T-helper 9 cell (primary cell): ENCODE measurements at regions not wholly inside any gene's neighbourhood (a gene's known extent, or its start where the extent isn't known, plus 50 kb on each side); places are given as distances from the start of the nearest gene placed in this dataset.
"Not testable (repeated sequence)": the region's sequence is repeated elsewhere in the genome, so short reads cannot be mapped to it uniquely, and the experiment has no call there.

ENCODE experiments used
- DNase-seq: peaks from one replicate; pipeline ENCODE4 v3.0.0-alpha.2; 2020

- peak; percentile 9 for DNase-seq
Measured at GRCh38 chr13:104984296-104984818, 1551.1 kb downstream of the EFNB2 start.

DNA sequence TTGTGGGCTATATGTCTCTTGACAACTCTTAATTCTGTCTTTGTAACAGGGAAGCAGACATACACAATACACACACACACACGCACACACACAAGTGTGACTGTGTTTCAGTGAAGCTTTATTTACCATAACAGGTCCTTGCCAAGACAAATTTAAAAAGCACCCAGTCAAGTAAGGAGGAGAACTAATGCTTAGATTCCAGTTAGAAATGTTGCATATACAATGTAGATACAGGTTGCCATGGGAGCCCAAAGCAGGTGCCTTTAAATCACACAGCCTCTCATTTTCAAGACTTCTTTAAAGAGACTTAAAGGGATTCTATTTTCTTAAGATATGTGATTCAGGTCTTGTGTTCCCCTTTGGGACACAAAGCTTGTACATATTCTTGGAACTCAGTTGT, 1551.9 kb downstream of the EFNB2 start:
- DNase-seq = no peak

DNA sequence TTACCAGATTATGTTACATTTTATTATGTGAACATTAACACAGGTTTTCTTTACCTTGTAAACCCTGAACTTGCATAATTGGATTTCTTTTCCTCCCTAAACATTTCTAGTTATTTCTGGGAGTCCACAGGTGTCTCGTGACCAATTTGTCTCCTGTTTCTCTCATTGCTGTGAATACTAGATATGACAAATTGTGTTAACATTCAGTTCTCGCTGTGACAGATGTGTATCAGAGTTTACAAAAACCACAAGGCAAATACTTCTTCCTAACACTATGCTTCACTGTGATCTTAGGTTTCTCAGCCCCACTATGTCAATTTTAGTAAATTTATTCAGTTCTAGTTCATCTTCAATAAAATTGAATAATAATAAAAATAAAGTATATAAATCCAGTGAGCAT, 1554.9 kb downstream of the EFNB2 start:
- DNase-seq = no peak

- DNase-seq = no peak
Measured at GRCh38 chr13:104979281-104980030, 1556.0 kb downstream of the EFNB2 start.

GRCh38 chr13:104976986-104977385, 1558.5 kb downstream of the EFNB2 start:
- DNase-seq = no peak

DNA sequence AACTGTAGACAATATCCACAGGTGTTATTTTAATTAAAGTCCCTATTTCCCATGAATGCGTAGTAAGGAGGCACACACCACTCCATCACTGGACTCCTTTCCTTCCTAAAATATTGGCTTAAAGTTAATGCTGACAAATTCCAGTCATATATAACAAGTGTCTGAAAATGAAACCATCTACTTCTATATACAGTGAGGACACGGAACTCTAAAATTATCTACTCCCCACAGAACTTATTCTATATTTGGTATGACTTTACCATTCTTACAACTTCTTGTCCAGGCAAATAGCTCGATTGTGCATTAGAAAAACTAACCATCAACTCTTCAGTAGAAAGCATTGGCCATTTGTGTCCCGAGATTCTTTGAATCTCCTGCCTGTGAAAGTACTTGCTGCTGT, 1560.2 kb downstream of the EFNB2 start:
- DNase-seq = no peak

- no peak for DNase-seq
Measured at GRCh38 chr13:104968876-104969275, 1566.6 kb downstream of the EFNB2 start.

GRCh38 chr13:104967836-104968630, 1567.4 kb downstream of the EFNB2 start:
- no peak for DNase-seq

GRCh38 chr13:104967376-104967775, 1568.1 kb downstream of the EFNB2 start:
- no peak for DNase-seq

DNA sequence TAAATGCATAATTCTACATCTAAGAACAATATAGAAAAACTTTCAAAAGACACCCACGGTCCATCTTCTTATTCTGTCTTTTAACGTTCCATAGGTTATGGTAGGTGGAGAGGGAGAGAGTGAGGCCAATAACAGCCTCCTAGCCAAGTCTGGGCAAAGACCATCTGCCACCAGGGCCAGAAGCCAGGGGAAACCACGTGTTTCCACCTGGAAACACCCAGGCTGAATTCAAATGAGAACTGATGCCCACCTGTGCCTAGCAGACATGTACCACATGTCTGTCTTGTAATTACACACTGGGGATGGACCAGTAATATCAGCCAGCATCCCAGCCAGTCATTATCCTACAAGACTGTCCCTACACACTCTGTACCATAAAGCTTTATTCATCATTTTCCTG, 1573.1 kb downstream of the EFNB2 start:
- DNase-seq = no peak

- DNase-seq = no peak
Measured at GRCh38 chr13:104961246-104961645, 1574.2 kb downstream of the EFNB2 start.

GRCh38 chr13:104954210-104954609, 1581.3 kb downstream of the EFNB2 start:
- DNase-seq = no peak

DNA sequence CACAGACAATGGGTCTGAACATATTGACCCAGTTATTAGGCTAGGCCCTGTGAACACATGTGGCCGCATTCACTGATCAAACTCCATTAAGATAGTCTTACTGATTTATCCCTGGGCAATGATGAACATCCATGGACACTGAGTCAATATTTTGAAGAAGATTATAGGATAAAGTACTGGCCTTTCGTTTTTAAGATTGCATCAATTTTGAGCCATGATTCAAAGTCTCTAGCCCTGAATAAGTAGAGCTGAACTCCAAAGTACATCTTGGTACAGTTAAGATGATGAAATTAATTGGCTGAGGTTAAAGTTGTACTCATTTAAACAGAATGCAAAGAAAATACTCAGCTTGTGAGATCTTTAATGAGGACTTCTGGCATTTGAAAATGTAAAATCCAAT, 1581.9 kb downstream of the EFNB2 start:
- DNase-seq = no peak

DNA sequence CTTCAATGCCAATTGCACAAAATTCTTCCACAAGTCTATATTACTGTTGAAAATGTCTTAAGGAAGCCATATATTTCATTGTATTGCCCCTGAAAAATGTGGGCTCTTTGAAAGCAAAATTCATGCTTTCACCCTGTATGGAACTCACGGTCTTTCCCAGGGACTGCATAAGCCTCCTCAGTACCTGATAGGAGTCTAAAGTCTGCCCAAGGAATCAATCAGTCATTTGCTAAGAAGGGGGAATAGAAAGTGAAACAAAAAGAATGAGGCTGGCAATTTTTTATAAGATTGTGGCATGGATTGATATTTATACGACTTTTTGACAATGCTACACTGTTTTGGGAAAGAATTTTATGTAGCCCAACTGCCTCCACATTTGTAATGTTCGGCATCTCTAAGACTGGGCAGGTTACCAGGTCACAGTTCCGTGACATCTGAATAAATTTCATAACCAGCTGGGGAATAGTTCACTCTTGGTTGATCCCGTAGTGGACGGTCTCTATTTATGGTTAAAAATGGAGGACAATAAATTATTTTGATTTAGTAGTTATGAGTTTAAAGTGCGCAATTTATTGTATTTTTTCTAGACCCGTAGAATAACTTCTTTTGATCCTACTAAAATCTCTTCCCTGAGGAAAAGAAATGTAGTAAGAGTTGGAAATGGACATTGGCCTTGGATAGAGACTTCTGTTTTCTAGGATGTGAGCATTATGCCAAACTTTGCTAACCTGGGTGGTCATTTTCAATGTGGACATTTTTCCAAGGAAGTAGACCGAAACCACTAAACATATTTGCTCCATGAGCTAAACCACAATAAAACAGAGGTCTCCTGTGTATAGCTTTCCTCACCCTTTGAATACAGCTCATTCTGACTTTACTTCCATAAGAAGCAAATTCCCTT, 1585.4 kb downstream of the EFNB2 start:
- DNase-seq = no peak

- DNase-seq = no peak
Measured at GRCh38 chr13:104944176-104944575, 1591.3 kb downstream of the EFNB2 start.

DNA sequence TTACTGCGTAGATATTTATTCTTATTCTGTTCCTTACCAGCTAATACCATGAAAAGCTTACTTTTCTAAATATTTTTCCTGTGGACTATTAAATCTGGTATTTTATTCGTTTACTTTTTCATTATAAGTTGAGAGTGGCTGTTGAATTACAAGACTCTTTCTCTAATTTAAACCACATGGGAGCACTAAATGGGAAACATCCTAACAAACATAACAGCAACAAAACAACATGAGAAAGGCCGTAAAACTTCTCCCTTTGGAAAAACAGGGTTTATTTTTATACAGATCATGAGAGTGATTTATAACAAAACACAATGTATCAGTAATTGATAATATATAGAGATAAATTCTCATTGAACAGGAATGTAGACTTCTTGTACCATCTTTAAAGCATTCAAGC, 1592.1 kb downstream of the EFNB2 start:
- DNase-seq = no peak

- DNase-seq = no peak
Measured at GRCh38 chr13:104937881-104938280, 1597.6 kb downstream of the EFNB2 start.

DNA sequence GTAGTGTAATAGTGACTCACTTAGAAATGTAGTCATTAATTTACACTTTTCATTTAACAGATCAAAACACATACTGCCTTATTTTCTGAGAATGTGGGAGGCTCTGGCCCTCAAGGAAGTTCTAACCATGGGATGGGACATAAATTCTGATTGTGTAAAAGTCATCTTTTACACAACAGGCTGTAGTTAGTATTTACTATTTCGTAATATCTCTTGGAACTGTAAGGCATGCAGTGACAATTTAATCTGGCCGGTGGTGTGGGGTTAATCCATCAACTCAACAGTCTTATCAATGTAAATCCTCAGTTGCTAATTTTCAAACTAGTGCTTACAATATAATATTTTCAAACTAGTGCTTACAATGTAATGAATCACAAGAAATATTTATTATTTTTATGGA, 1599.2 kb downstream of the EFNB2 start:
- DNase-seq = no peak

GRCh38 chr13:104920513-104920912, 1614.9 kb downstream of the EFNB2 start:
- not testable (repeated sequence) for DNase-seq

DNA sequence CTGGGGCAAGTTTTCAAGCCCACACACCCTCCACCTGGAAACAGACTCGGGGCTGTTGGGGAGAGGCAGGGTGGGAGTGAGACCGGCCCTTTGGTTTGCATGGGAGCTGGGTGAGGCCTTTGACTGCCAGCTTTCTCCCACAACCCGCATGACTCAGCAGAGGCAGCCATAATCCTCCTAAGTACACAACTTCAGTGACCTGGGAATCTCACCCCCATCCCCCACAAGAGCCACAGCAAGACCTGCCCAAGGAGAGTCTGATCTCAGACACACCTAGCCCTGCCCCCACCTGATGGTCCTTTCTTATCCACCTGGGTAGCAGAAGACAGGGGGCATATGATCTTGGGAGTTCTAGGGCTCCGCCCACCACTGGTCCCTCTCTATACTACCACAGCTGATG, 1615.4 kb downstream of the EFNB2 start:
- DNase-seq = no peak

GRCh38 chr13:104900191-104900817, 1635.2 kb downstream of the EFNB2 start:
- DNase-seq = no peak

- no peak for DNase-seq
Measured at GRCh38 chr13:104898484-104898883, 1637.0 kb downstream of the EFNB2 start.

GRCh38 chr13:104895521-104895920, 1639.9 kb downstream of the EFNB2 start:
- DNase-seq = no peak
